Fibroblast of villous mesenchyme (primary cell): ENCODE measurements at regions not wholly inside any gene's neighbourhood (a gene's known extent, or its start where the extent isn't known, plus 50 kb on each side); places are given as distances from the start of the nearest gene placed in this dataset.
A peak's percentile ranks its signal among the peaks of the same experiment; 100 is the strongest.

Experiments
- DNase-seq: peaks from one replicate; pipeline ENCODE4 v3.0.0-alpha.2; 2010; ENCODE audit warnings: low read depth
- H3K4me3 ChIP-seq: 2 replicates; pipeline ENCODE4 v1.5.1; 2011; ENCODE audit warnings: low read depth, mild to moderate bottlenecking, low read length
- TF ChIP-seq, protein P1 (sequence below): IDR thresholded peaks from 2 replicates; pipeline ENCODE4 v1.5.1; 2012; ENCODE audit warnings: low read depth, mild to moderate bottlenecking, low read length; ENCODE audit not compliant: insufficient read depth

DNA sequence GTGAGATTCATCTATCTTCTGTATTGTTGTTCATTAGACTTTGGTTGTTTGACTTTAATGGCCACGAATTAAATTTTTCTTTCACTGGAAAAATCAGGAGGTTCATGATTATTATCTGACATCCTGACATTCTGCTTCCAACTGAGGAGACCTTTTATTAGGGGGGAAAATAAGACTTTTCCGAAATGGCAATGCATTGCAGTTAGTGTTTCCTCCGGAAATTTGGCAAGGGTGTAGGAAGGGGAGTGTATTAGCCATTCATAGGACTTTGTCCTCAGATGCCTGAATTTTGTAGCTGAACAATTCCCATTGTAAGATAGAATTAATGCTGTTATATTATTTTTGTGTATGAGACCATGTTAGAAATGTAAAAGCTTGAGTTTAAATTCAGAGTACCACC, 450.6 kb upstream of the TGFBR2 start:
- no peak overlapping the region for H3K4me3 ChIP-seq
- TF ChIP-seq, protein P1, sequence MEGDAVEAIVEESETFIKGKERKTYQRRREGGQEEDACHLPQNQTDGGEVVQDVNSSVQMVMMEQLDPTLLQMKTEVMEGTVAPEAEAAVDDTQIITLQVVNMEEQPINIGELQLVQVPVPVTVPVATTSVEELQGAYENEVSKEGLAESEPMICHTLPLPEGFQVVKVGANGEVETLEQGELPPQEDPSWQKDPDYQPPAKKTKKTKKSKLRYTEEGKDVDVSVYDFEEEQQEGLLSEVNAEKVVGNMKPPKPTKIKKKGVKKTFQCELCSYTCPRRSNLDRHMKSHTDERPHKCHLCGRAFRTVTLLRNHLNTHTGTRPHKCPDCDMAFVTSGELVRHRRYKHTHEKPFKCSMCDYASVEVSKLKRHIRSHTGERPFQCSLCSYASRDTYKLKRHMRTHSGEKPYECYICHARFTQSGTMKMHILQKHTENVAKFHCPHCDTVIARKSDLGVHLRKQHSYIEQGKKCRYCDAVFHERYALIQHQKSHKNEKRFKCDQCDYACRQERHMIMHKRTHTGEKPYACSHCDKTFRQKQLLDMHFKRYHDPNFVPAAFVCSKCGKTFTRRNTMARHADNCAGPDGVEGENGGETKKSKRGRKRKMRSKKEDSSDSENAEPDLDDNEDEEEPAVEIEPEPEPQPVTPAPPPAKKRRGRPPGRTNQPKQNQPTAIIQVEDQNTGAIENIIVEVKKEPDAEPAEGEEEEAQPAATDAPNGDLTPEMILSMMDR = no peak
- DNase-seq = no peak

DNA sequence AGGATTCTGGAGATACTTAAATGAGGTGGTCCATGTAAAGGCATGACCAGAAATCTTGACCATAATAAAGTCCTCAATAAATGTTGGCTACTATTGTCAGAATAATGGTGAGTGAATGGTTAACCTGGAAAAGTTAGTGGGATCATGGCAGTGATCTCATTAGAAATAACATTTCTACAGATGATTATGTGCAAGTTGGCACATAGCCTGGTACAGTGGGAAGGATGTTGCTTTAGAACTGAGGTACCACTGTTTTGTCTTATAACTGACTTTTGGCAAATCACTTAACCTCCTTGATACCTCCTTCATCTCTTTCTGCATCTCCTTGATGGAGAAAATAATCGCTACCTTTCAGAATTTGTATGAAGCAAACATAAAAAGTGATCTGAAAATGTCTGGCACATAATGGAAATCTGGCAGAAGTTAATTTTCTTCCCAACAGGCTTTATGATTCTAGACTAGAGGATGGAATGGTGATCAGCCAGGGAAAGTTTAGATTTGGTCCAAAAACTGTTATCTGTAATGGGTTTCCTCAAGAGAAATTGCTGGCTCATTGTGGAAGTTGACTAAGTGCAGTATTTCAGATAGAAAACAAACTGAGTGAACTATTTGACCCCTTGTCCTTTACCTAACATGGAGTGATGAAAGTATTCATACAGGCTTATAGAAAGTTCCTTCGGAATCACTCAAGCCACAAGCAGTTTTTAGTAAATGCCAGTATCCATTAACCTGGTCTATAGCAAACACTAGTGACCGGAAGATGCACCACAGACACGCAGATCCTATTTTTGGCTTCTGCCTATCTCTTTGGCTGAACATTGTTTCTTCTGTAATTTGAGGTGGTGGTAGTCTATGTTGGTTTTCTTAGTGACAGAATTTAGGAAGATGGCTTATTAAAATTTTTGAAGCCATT, 449.6 kb upstream of the TGFBR2 start:
- no peak overlapping the region for H3K4me3 ChIP-seq
- TF ChIP-seq, protein P1 = no peak
- DNase-seq = peak; percentile 7

DNA sequence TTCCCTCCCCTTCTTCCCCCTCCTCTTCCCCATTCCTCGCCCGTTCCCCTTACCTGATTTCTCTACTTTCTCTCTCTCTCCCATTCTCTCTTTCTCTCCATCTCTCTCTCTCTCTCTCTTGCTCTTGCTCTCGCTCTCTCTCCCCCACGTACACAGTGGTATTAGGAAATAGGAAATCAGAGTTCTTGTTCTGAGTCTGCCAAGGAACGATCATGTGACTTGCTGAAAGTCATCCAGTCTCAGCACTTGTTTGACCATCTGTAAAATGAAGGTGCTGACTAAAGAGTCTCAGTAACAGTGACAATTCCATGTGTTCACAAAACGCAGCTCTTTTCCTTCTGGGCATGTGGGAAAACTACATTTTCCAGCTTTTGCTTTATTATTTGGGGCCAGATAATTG, 445.0 kb upstream of the TGFBR2 start:
- TF ChIP-seq, protein P1 = no peak
- no peak overlapping the region for H3K4me3 ChIP-seq
- peak; percentile 48 for DNase-seq

DNA sequence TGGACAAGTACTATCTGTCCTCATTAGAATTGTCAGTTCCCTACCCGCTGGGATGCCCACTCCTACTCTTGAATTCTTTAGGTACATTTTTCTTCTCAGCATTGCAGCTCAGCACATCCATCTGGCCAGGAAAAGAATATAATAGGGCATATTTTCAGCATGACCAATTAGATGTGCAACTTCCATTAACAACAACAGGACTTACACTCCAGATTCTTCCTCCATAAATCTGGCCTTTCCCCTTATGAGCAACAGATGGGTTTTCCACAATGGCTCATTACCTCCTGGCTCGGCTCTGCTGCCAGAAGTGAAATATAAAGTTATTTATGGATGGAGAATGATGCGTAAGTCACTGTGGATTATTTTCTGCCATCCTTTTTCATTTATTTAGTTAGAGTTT, 443.8 kb upstream of the TGFBR2 start:
- peak; percentile 63 for DNase-seq
- no peak overlapping the region for H3K4me3 ChIP-seq
- TF ChIP-seq, protein P1 = no peak

DNA sequence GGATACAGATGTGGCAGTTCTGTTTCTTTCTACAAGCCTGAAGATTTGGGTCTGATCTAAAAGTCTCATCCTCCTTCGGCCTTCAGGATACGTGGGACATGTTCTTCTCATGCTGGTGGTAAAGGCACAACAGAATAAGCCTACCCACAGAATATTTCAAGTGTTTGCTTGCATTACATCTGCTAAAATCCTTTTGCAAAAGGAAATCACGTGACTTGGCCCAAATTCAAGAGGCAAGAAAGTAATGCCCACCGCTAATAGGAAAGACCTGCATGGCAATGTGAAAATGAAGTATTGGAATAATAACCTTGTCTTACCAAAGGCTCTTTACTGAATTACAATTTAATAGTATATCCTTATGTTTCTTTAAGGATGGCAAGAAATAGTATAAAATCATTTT, 439.9 kb upstream of the TGFBR2 start:
- no peak for DNase-seq
- no peak overlapping the region for H3K4me3 ChIP-seq
- TF ChIP-seq, protein P1 = no peak

DNA sequence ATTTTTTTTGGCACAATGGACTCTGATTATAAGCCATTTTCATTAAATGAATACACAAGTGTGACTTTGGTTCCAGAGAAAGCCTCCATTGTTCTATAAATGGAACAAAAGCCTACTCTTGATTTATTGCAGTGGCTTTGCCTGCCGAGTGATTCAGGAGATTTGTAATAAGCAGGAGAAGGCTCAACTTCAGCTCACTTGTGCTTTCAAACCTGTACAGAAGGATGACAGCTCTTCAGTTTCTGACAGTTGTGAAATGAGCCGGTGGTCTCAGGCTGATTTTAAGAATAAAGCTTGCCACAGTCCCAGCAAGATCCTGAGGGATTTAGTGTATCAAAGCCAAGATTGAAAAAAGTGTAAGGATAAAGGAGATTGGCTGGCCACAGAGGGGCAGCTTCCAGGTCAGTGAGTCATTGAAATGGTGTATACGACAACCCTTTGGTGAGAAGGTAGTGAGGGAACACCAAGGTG, 438.8 kb upstream of the TGFBR2 start:
- no peak overlapping the region for H3K4me3 ChIP-seq
- no peak for DNase-seq
- TF ChIP-seq, protein P1 = no peak
